SK-N-SH treated with all-trans-retinoic acid at 6 μM for 48 hours (cell line): ENCODE measurements at regions not wholly inside any gene's neighbourhood (a gene's known extent, or its start where the extent isn't known, plus 50 kb on each side); places are given as distances from the start of the nearest gene placed in this dataset.
A peak's percentile ranks its signal among the peaks of the same experiment; 100 is the strongest.

ENCODE experiments used
- ATAC-seq: fragments of 200-7000 bp; cut with Tn5 transposase; 3 replicates; pipeline ENCODE4 v1.9.1; 2020; ENCODE audit warnings: mild to moderate bottlenecking, moderate library complexity
- ARNTL ChIP-seq: fragments of 450-650 bp; formaldehyde crosslinking; IDR thresholded peaks from 2 replicates; pipeline ENCODE4 v1.5.0; 2020; ENCODE audit warnings: low read depth, mild to moderate bottlenecking, moderate library complexity, borderline replicate concordance
- BACH2 ChIP-seq: fragments of 250-450 bp; sonication (Bioruptor Pico); IDR thresholded peaks from 2 replicates; pipeline ENCODE4 v1.9.0; 2021; ENCODE audit warnings: mild to moderate bottlenecking, borderline replicate concordance
- CREB5 ChIP-seq: fragments of 250-450 bp; sonication (Bioruptor Pico); IDR thresholded peaks from 2 replicates; pipeline ENCODE4 v1.5.1; 2020; ENCODE audit warnings: low read depth, mild to moderate bottlenecking, moderate library complexity
- CSDC2 ChIP-seq: fragments of 250-450 bp; sonication (Bioruptor Pico); IDR thresholded peaks from 2 replicates; pipeline ENCODE4 v1.5.0; 2020; ENCODE audit warnings: mild to moderate bottlenecking, moderate library complexity
- CSRNP3 ChIP-seq: fragments of 250-450 bp; sonication (Bioruptor Pico); IDR thresholded peaks from 2 replicates; pipeline ENCODE4 v1.5.1; 2021; ENCODE audit warnings: mild to moderate bottlenecking, moderate library complexity
- ESRRG ChIP-seq: fragments of 250-450 bp; sonication (Bioruptor Pico); IDR thresholded peaks from 2 replicates; pipeline ENCODE4 v1.6.1; 2021; ENCODE audit warnings: mild to moderate bottlenecking
- GLIS3 ChIP-seq: fragments of 250-450 bp; sonication (Bioruptor Pico); IDR thresholded peaks from 2 replicates; pipeline ENCODE4 v1.5.0; 2020; ENCODE audit warnings: mild to moderate bottlenecking, moderate library complexity
- ISL1 ChIP-seq: fragments of 250-450 bp; sonication (Bioruptor Pico); IDR thresholded peaks from 2 replicates; pipeline ENCODE4 v2.1.2; 2022; ENCODE audit warnings: mild to moderate bottlenecking, moderate library complexity
- OSR1 ChIP-seq: fragments of 250-450 bp; sonication (Bioruptor Pico); IDR thresholded peaks from 2 replicates; pipeline ENCODE4 v1.8.0; 2022; ENCODE audit warnings: moderate library complexity, mild to moderate bottlenecking, inconsistent platforms
- PATZ1 ChIP-seq: fragments of 250-450 bp; sonication (Bioruptor Pico); IDR thresholded peaks from 2 replicates; pipeline ENCODE4 v1.8.0; 2020; ENCODE audit warnings: mild to moderate bottlenecking, moderate library complexity, borderline replicate concordance
- POU6F1 ChIP-seq: fragments of 250-450 bp; sonication (Bioruptor Pico); IDR thresholded peaks from 2 replicates; pipeline ENCODE4 v1.8.0; 2021; ENCODE audit warnings: low read depth, mild to moderate bottlenecking, moderate library complexity, borderline replicate concordance
- RARB ChIP-seq: fragments of 250-450 bp; sonication (Bioruptor Pico); IDR thresholded peaks from 2 replicates; pipeline ENCODE4 v1.8.0; 2021; ENCODE audit warnings: mild to moderate bottlenecking, moderate library complexity
- SNAI2 ChIP-seq: fragments of 250-450 bp; sonication (Bioruptor Pico); IDR thresholded peaks from 2 replicates; pipeline ENCODE4 v1.5.0; 2020; ENCODE audit warnings: mild to moderate bottlenecking, moderate library complexity
- TOX ChIP-seq: fragments of 250-450 bp; sonication (Bioruptor Pico); IDR thresholded peaks from 2 replicates; pipeline ENCODE4 v1.8.0; 2021; ENCODE audit warnings: mild to moderate bottlenecking, moderate library complexity, borderline replicate concordance
- TSHZ2 ChIP-seq: fragments of 250-450 bp; sonication (Bioruptor Pico); IDR thresholded peaks from 2 replicates; pipeline ENCODE4 v1.5.0; 2020; ENCODE audit warnings: mild to moderate bottlenecking, moderate library complexity
- ZFP3 ChIP-seq: fragments of 250-450 bp; sonication (Bioruptor Pico); IDR thresholded peaks from 2 replicates; pipeline ENCODE4 v1.5.0; 2020; ENCODE audit warnings: mild to moderate bottlenecking, moderate library complexity
- ZNF565 ChIP-seq: fragments of 450-650 bp; formaldehyde crosslinking; conservative IDR thresholded peaks from 2 replicates; pipeline ENCODE4 v1.5.0; 2020; ENCODE audit warnings: low read depth, mild to moderate bottlenecking, moderate library complexity
- ZNF70 ChIP-seq: fragments of 450-650 bp; formaldehyde crosslinking; IDR thresholded peaks from 2 replicates; pipeline ENCODE4 v1.5.0; 2020; ENCODE audit warnings: mild to moderate bottlenecking, moderate library complexity
- ZNF8 ChIP-seq: fragments of 450-650 bp; formaldehyde crosslinking; IDR thresholded peaks from 2 replicates; pipeline ENCODE4 v1.5.0; 2020; ENCODE audit warnings: mild to moderate bottlenecking, moderate library complexity

GRCh38 chr15:70597945-70598344 lies 165.4 kb downstream of the UACA start:
- no peak for ATAC-seq
- TF ChIP-seq ESRRG (CRISPR knock-in tag) (no peak), ZNF8 (CRISPR knock-in tag) (no peak), ZFP3 (CRISPR knock-in tag) (no peak), ARNTL (CRISPR knock-in tag) (no peak), PATZ1 (CRISPR knock-in tag) (no peak), TSHZ2 (CRISPR knock-in tag) (no peak), CSDC2 (CRISPR knock-in tag) (no peak), BACH2 (CRISPR knock-in tag) (no peak)
- TF ChIP-seq, all 23 proteins: peak for 0

GRCh38 chr15:70597056-70597603 lies 166.2 kb downstream of the UACA start:
- TF ChIP-seq PATZ1 (CRISPR knock-in tag) (no peak), GLIS3 (no peak), ZNF565 (CRISPR knock-in tag) (no peak), CSRNP3 (CRISPR knock-in tag) (no peak), POU6F1 (CRISPR knock-in tag) (no peak), ESRRG (CRISPR knock-in tag) (no peak), OSR1 (CRISPR knock-in tag) (no peak), ZNF70 (CRISPR knock-in tag) (no peak), TOX (CRISPR knock-in tag) (no peak), RARB (CRISPR knock-in tag) (no peak), ZFP3 (CRISPR knock-in tag) (no peak), ZNF8 (CRISPR knock-in tag) (no peak), ISL1 (no peak), SNAI2 (CRISPR knock-in tag) (no peak), CREB5 (no peak), BACH2 (CRISPR knock-in tag) (no peak), TSHZ2 (CRISPR knock-in tag) (no peak), CSDC2 (CRISPR knock-in tag) (no peak), ARNTL (CRISPR knock-in tag) (no peak)
- ATAC-seq = peak; percentile 95
